RWPE2 (cell line): ENCODE measurements at regions not wholly inside any gene's neighbourhood (a gene's known extent, or its start where the extent isn't known, plus 50 kb on each side); places are given as distances from the start of the nearest gene placed in this dataset.

Experiments used
- ATAC-seq: fragments of 200-7000 bp; cut with Tn5 transposase; 3 replicates; pipeline ENCODE4 v1.9.1; 2021; ENCODE audit warnings: low read depth
- DNase-seq: peaks from one replicate; pipeline ENCODE4 v3.0.0-alpha.2; 2020; ENCODE audit warnings: low spot score
- H3K27ac ChIP-seq: fragments of 450-650 bp; 2 replicates; pipeline ENCODE4 v1.5.1; 2017; ENCODE audit warnings: mild to moderate bottlenecking; ENCODE audit not compliant: poor library complexity, severe bottlenecking
- H3K27me3 ChIP-seq: fragments of 250-450 bp; sonication (Bioruptor Pico); 2 replicates; pipeline ENCODE4 v1.5.1; 2021; ENCODE audit warnings: mild to moderate bottlenecking, moderate library complexity; ENCODE audit not compliant: insufficient read depth, poor library complexity, severe bottlenecking
- H3K36me3 ChIP-seq: fragments of 250-450 bp; sonication (Bioruptor Pico); 2 replicates; pipeline ENCODE4 v1.5.1; 2020; ENCODE audit warnings: low read depth, mild to moderate bottlenecking, moderate library complexity
- H3K4me1 ChIP-seq: fragments of 250-450 bp; sonication (Bioruptor Pico); 2 replicates; pipeline ENCODE4 v1.5.1; 2021; ENCODE audit warnings: mild to moderate bottlenecking, moderate library complexity; ENCODE audit not compliant: insufficient read depth, poor library complexity, severe bottlenecking
- H3K4me3 ChIP-seq: fragments of 250-450 bp; sonication (Bioruptor Pico); 2 replicates; pipeline ENCODE4 v1.5.1; 2021; ENCODE audit warnings: mild to moderate bottlenecking, moderate library complexity; ENCODE audit not compliant: severe bottlenecking
- H3K9me3 ChIP-seq: fragments of 250-450 bp; sonication (Bioruptor Pico); 2 replicates; pipeline ENCODE4 v1.5.1; 2021; ENCODE audit warnings: mild to moderate bottlenecking, moderate library complexity; ENCODE audit not compliant: severe bottlenecking
- TF ChIP-seq, protein P1 (sequence below): fragments of 450-650 bp; IDR thresholded peaks from one replicate; pipeline ENCODE4 v1.5.1; 2017; ENCODE audit warnings: mild to moderate bottlenecking, moderate library complexity; ENCODE audit not compliant: poor library complexity, severe bottlenecking

DNA sequence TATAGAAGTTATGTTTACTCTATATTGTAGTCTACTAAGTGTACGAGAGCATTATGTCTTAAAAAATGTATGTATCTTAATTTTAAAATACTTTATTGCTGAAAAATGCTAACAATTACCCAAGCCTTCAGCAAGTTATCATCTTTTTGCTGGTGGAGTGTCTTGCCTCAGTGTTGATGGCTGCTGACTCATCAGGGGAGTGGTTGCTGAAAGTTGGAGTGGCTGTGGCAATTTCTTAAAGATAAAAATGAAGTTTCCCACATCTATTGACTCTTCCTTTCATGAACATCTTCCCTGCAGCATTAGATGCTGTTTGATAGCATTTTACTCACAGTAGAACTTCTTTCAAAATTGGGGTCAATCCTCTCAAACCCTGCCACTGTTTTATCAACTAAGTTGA lies 95.8 kb downstream of the CDC7 start:
- no peaks in the 10 kb centered on the region for H3K27me3 ChIP-seq
- TF ChIP-seq, protein P1, sequence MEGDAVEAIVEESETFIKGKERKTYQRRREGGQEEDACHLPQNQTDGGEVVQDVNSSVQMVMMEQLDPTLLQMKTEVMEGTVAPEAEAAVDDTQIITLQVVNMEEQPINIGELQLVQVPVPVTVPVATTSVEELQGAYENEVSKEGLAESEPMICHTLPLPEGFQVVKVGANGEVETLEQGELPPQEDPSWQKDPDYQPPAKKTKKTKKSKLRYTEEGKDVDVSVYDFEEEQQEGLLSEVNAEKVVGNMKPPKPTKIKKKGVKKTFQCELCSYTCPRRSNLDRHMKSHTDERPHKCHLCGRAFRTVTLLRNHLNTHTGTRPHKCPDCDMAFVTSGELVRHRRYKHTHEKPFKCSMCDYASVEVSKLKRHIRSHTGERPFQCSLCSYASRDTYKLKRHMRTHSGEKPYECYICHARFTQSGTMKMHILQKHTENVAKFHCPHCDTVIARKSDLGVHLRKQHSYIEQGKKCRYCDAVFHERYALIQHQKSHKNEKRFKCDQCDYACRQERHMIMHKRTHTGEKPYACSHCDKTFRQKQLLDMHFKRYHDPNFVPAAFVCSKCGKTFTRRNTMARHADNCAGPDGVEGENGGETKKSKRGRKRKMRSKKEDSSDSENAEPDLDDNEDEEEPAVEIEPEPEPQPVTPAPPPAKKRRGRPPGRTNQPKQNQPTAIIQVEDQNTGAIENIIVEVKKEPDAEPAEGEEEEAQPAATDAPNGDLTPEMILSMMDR: no peak
- DNase-seq (no peak), ATAC-seq (no peak)
- no peaks in the 10 kb centered on the region for H3K36me3 ChIP-seq
- H3K4me1 ChIP-seq: no peaks in the 10 kb centered on the region
- no peaks in the 10 kb centered on the region for H3K9me3 ChIP-seq
- H3K27ac ChIP-seq: no peak overlapping the region
- no peak overlapping the region for H3K4me3 ChIP-seq

DNA sequence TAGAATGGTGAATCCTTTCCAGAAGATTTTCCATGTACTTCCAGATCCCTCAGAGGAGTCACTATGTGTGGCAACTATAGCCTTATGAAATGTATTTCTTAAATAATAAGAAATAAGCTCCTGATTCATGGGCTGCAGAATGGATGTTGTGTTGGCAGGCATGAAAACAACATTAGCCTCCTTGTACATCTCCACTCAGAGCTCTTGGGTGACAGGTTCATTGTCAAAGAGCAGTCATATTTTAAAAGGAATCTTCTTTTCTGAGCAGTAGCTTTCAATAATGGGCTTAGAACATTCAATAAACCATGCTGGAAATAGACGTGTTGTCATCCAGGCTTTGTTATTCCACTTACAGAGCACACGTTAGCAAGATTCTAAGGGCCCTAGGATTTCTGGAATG lies 96.6 kb downstream of the CDC7 start:
- ATAC-seq: no peak
- Histone ChIP-seq H3K4me1 (no peaks in the 10 kb centered on the region), H3K36me3 (no peaks in the 10 kb centered on the region), H3K9me3 (no peaks in the 10 kb centered on the region), H3K4me3 (no peak overlapping the region), H3K27me3 (no peaks in the 10 kb centered on the region), H3K27ac (no peak overlapping the region)
- DNase-seq: no peak
- TF ChIP-seq, protein P1: no peak

DNA sequence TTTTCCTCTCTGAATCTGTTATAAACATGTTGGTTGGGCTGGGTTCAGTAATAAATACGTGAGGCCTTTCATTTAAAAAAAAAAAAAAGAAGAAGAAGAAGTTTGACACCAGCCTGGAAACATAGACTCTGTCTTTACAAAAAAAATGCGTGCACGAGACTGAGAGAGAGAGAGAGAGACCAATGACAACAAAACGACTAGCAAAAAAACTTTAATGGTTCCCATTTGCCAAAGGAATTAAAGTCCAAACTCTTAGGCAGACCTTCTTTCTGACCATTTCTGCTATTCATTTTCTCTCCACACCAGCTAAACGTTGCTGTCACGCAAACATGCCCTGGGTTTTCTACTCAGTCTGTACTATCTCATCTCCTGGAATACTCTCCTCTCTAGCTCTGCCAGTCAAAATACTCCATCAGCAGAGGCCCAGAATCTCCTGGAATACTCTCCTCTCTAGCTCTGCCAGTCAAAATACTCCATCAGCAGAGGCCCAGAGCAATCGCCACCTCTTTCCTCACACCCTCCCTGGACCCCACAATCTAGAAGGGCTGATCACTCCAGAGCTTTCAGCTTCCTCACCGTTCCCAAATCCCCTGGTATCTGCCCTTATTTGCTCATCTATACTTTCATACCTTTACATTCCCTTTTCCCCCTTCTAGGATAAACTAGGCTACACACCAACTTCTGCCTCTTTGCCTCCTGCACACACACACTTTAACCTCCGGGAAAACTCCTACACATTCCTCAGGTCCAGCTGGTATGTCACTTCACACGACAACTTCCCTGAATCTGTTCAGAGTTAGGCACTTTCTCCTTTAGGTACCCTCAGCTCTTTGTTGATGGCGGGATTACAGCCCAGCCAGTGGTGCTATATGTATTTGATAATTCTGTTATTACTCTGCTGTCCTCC lies 100.0 kb downstream of the CDC7 start:
- no peaks in the 10 kb centered on the region for H3K9me3 ChIP-seq
- DNase-seq (no peak), ATAC-seq (no peak)
- TF ChIP-seq, protein P1: no peak
- H3K4me3 ChIP-seq: no peak overlapping the region
- no peaks in the 10 kb centered on the region for H3K4me1 ChIP-seq
- H3K27ac ChIP-seq: no peak overlapping the region
- H3K36me3 ChIP-seq: no peaks in the 10 kb centered on the region
- no peaks in the 10 kb centered on the region for H3K27me3 ChIP-seq

DNA sequence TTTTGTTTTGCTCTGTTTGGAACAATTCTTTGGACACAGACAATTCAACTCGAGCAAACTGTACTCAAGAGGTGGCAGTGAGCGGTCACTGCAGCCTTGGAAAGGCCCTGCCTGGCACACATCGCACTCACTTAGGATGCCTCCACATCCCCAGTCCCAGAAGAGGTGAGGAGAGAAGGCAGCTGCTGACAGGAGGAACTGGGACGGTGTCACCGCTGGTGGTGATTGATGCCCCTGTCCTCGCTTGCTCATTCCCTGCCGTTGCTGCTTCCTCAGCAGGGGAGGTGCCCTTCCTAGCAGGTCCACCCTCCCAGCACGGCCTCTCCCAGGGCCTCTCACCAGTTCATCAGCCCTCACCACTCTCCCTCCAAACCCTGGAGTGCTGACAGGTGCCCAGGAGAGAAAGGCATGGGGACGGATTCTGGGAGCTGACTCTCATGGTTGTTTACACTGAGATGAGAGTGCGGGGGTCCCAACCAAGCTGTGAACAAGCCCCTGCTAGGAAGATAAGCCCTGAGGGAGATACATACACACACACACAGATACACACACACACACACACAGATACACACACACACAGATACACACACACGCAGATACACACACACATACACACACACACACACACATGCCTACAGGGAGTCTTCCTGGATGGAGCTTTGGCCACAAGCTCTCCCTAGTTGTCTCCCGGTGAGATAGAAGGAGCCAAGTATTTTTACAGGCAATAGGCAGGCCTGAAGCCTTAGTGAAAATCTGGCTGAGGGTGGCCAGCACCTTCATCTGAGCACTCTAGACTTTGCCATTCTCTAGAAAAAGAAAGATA lies 101.1 kb downstream of the CDC7 start:
- no peak overlapping the region for H3K27ac ChIP-seq
- H3K9me3 ChIP-seq: no peaks in the 10 kb centered on the region
- H3K4me3 ChIP-seq: no peak overlapping the region
- no peaks in the 10 kb centered on the region for H3K36me3 ChIP-seq
- ATAC-seq: no peak
- TF ChIP-seq, protein P1: no peak
- no peak for DNase-seq
- no peaks in the 10 kb centered on the region for H3K27me3 ChIP-seq
- H3K4me1 ChIP-seq: no peaks in the 10 kb centered on the region
